ENCODE measurements at regions not wholly inside any gene's neighbourhood (a gene's known extent, or its start where the extent isn't known, plus 50 kb on each side); places are given as distances from the start of the nearest gene placed in this dataset.

DNA sequence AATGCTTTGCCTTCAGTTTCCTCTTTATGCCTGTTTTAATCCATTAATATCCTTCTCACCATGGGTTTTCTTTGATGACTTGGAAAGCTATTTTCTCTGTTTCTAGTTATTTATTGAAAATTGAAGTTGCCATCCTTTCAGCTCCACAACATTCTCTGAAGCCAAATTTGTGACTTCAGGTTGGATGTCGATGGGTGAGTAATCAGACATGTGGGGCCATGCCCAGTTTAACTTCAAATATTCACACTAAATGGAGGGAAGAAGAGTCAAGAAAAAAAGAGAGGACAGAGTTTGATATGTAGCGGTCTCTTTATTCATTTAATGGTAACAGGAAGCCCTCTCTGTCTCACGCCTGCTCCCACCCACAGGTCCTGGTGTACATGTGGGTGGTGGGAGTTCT, 89.1 kb upstream of the RIPOR2 start:
- ChIA-PET POLR2A (interaction anchor here (0.7 to 5.3 kb wide), 4 partner anchors 13 to 191 kb away, joined by 3 to 105 read pairs (median 28); no protein-coding TSS in a partner anchor), CTCF (interaction anchor here (2.9 to 5.6 kb wide), 4 partner anchors 18 to 169 kb away, joined by 12 to 75 read pairs (median 34); no protein-coding TSS in a partner anchor)
- H3K4me1 Mint-ChIP-seq (ENCODE audit: low read depth), result peaks cover 59% of the 10 kb centered on the region
- peaks cover 5% of the 10 kb centered on the region for H3K36me3 Mint-ChIP-seq (ENCODE audit: low read depth)
- Histone ChIP-seq H3K27ac (ENCODE audit: low read depth in 1 of 2, low read length in 2 of 2) (no peak overlapping the region), H3K4me1 (ENCODE audit: insufficient read depth, low read length) (peaks cover 35% of the 10 kb centered on the region), H3K27me3 (ENCODE audit: control insufficient read depth in 1 of 2, insufficient read depth in 2 of 2, low read length in 2 of 2) (no peaks in the 10 kb centered on the region), H3K36me3 (ENCODE audit: insufficient read depth, low read length) (peaks cover 18% of the 10 kb centered on the region), H3K4me3 (ENCODE audit: low read length) (no peak overlapping the region), H3K9me3 (ENCODE audit: control insufficient read depth in 1 of 2, insufficient read depth in 1 of 2, low read length in 2 of 2) (no peaks in the 10 kb centered on the region)
- H3K27ac Mint-ChIP-seq, result peak overlapping the region; percentile 91
- H3K4me3 Mint-ChIP-seq, result peak overlapping the region; percentile 64
- no peaks in the 10 kb centered on the region for H3K27me3 Mint-ChIP-seq
- no peaks in the 10 kb centered on the region for H3K9me3 Mint-ChIP-seq
- intact Hi-C loops (cut with DNase I, micrococcal nuclease), result loop anchor here in 1 of 2 experiments (5.0 kb wide), 2 partner anchors 248 to 328 kb away; no protein-coding TSS in a partner anchor
- ATAC-seq (ENCODE audit: poor library complexity), result no peak
- no peak for TF ChIP-seq CTCF (IDR thresholded peaks at IDR 0.05)
- no peak for DNase-seq

DNA sequence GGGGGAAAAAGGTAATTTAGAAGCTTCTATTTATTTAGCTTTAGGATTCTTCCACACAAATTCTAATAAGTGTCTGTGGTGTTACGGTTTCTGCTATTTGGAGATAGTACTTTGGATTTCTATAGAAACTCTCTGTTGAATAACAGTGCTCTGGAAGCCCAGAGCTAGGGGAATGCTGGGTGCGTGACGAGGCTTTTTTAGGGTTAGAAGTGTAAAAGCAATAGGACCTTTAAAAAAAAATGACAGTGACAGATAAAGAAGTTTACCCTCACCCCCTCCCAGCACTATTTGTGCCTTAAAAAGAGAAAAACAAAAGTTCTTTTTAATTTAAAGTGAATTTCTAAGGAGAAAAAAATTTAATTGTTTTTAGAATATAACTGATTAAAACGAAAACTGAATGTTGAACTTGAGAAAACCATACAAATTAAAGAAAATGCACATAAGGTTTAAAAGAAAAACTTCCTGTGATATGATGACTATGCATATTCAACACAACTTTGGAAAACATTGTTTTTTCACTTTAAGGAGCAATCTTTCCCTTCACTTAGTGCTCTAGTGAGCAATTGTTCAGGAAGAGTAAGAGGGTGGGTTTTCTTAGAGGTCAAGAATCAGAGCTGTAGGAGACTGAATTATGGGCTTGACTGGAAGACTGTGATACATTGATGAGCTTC, 89.6 kb upstream of the RIPOR2 start:
- H3K27ac Mint-ChIP-seq, result peak overlapping the region; percentile 91
- ChIA-PET CTCF (interaction anchor here (0.8 to 5.6 kb wide), 13 partner anchors 8 to 444 kb away, joined by 3 to 75 read pairs (median 19); no protein-coding TSS in a partner anchor), POLR2A (interaction anchor here (0.7 to 5.3 kb wide), 11 partner anchors 7 to 192 kb away, joined by 3 to 105 read pairs (median 9); no protein-coding TSS in a partner anchor)
- H3K4me1 ChIP-seq (ENCODE audit: insufficient read depth, low read length), result peaks cover 35% of the 10 kb centered on the region
- TF ChIP-seq CTCF (IDR thresholded peaks at IDR 0.05), result no peak
- H3K27me3 Mint-ChIP-seq, result no peaks in the 10 kb centered on the region
- H3K36me3 Mint-ChIP-seq (ENCODE audit: low read depth), result peaks cover 5% of the 10 kb centered on the region
- intact Hi-C loops (cut with DNase I, micrococcal nuclease), result loop anchor here in 1 of 2 experiments (5.0 kb wide), 1 partner anchor 248 kb away; no protein-coding TSS in a partner anchor
- H3K36me3 ChIP-seq (ENCODE audit: insufficient read depth, low read length), result peaks cover 18% of the 10 kb centered on the region
- no peak overlapping the region for H3K4me3 ChIP-seq (ENCODE audit: low read length)
- peaks cover 64% of the 10 kb centered on the region for H3K4me1 Mint-ChIP-seq (ENCODE audit: low read depth)
- DNase-seq (no peak), ATAC-seq (ENCODE audit: poor library complexity) (no peak)
- no peak overlapping the region for H3K27ac ChIP-seq (ENCODE audit: low read depth in 1 of 2, low read length in 2 of 2)
- peak overlapping the region; percentile 64 for H3K4me3 Mint-ChIP-seq
- H3K9me3 ChIP-seq (ENCODE audit: control insufficient read depth in 1 of 2, insufficient read depth in 1 of 2, low read length in 2 of 2), result no peaks in the 10 kb centered on the region
- no peaks in the 10 kb centered on the region for H3K27me3 ChIP-seq (ENCODE audit: control insufficient read depth in 1 of 2, insufficient read depth in 2 of 2, low read length in 2 of 2)
- no peaks in the 10 kb centered on the region for H3K9me3 Mint-ChIP-seq

GRCh38 chr6:25025919-25026301, 90.2 kb upstream of the RIPOR2 start:
- Mint-ChIP-seq H3K36me3 (ENCODE audit: low read depth) (peaks cover 5% of the 10 kb centered on the region), H3K9me3 (no peaks in the 10 kb centered on the region), H3K4me1 (ENCODE audit: low read depth) (peaks cover 64% of the 10 kb centered on the region), H3K27me3 (no peaks in the 10 kb centered on the region), H3K27ac (peak overlapping the region; percentile 91), H3K4me3 (peak overlapping the region; percentile 47)
- Histone ChIP-seq H3K4me3 (ENCODE audit: low read length) (no peak overlapping the region), H3K4me1 (ENCODE audit: insufficient read depth, low read length) (peaks cover 35% of the 10 kb centered on the region), H3K27me3 (ENCODE audit: control insufficient read depth in 1 of 2, insufficient read depth in 2 of 2, low read length in 2 of 2) (no peaks in the 10 kb centered on the region), H3K9me3 (ENCODE audit: control insufficient read depth in 1 of 2, insufficient read depth in 1 of 2, low read length in 2 of 2) (no peaks in the 10 kb centered on the region), H3K27ac (ENCODE audit: low read depth in 1 of 2, low read length in 2 of 2) (peak overlapping the region; percentile 11 to 62), H3K36me3 (ENCODE audit: insufficient read depth, low read length) (peaks cover 18% of the 10 kb centered on the region)
- ATAC-seq (ENCODE audit: poor library complexity) (no peak), DNase-seq (no peak)
- intact Hi-C loops (cut with DNase I, micrococcal nuclease), result loop anchor here in 1 of 2 experiments (5.0 kb wide), 1 partner anchor 249 kb away; no protein-coding TSS in a partner anchor
- ChIA-PET CTCF (interaction anchor here (0.8 to 5.6 kb wide), 18 partner anchors 9 to 445 kb away, joined by 3 to 75 read pairs (median 14); no protein-coding TSS in a partner anchor), POLR2A (interaction anchor here (0.7 to 5.3 kb wide), 23 partner anchors 8 to 1543 kb away, joined by 3 to 105 read pairs (median 7); partner anchors contain the start of genes ALDH5A1 and GMNN)
- no peak for TF ChIP-seq CTCF (IDR thresholded peaks at IDR 0.05)

Data from CD4-positive, alpha-beta T cell (primary cell).